ENCODE measurements at regions not wholly inside any gene's neighbourhood (a gene's known extent, or its start where the extent isn't known, plus 50 kb on each side); places are given as distances from the start of the nearest gene placed in this dataset.

DNA sequence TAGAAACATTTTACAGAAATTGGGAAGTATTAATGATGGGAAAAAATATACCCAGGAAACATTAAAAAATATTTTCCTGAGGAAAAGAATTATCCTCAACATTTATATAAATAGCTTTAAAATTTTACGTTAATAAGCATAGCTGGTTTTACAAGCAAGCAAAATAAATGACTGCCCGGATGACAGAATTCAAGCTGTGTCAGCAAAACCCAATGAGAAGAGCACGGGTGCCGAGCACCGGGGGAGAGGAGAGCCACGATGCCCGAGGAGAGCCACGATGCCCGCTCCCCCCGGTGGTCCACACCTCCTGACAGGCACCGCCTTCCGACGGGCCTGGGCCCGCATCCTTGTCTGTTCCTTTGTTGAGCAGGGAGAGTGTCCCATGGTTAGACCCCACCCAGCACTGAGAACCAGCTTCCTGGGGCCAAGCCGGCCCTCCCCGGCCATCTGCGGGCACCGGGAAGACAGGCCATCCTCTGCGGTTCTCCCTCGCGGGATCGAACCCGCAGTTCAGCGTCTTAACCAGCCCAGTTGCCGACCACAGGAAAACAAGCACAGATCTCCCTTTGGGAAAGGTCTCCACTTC is 63.3 kb upstream of the PDE10A start:
- Mint-ChIP-seq H3K4me1 (no peaks in the 10 kb centered on the region), H3K36me3 (no peaks in the 10 kb centered on the region), H3K9me3 (no peaks in the 10 kb centered on the region), H3K27ac (no peak overlapping the region), H3K4me3 (no peak overlapping the region)
- peak; percentile 27 for ATAC-seq
- DNase-seq (ENCODE audit: low spot score in 2 of 2) = no peak

- Mint-ChIP-seq H3K27ac (no peak overlapping the region), H3K36me3 (no peaks in the 10 kb centered on the region), H3K4me1 (no peaks in the 10 kb centered on the region), H3K4me3 (no peak overlapping the region), H3K9me3 (no peaks in the 10 kb centered on the region)
- ATAC-seq (peak; percentile 39), DNase-seq (ENCODE audit: low spot score in 2 of 2) (no peak)
Observed at GRCh38 chr6:165725201-165725600, 62.2 kb upstream of the PDE10A start.

DNA sequence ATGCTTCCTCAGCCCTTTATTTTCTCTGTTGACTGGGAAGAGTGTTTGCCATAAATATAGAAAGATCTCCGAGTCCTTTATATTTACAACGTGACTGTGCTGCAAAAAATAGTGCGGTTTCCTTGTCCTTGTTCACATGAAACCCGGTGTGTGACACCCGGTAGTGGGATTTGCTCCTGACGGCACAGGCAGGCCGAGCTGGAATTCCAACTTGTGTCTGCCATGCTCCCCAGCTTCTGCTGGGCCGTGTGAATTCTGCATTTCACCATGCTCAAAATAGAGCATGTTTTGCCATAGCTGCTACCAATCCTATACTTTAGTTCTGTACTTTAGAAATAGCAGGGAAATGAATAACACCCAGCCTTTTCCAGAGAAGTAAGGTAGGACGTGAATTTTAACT is 60.3 kb upstream of the PDE10A start:
- H3K36me3 Mint-ChIP-seq = no peaks in the 10 kb centered on the region

DNA sequence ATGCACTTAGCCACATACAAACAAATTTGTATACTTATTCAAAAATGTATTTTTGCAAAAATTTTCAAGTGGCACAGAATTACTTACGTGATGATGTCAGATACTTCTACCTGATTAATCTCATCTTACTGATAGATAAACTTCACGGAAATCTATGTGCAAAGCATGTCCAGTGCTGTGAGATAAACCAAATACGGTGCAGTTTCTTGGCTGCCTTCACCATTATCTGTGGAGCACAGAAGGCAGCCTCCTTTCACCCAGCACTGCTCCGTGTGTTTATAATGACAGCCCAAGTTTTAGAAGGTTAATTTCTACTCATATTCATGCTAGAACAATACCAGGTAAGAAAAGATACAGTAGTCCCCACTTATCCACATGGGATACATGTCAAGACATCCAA is 59.0 kb upstream of the PDE10A start:
- H3K4me3 Mint-ChIP-seq = no peak overlapping the region
- no peaks in the 10 kb centered on the region for H3K4me1 Mint-ChIP-seq
- H3K27ac Mint-ChIP-seq = no peak overlapping the region
- no peaks in the 10 kb centered on the region for H3K9me3 Mint-ChIP-seq
- ATAC-seq (no peak), DNase-seq (ENCODE audit: low spot score in 2 of 2) (no peak)
- no peaks in the 10 kb centered on the region for H3K36me3 Mint-ChIP-seq

More for the DNA sequence above, 60.3 kb upstream of the PDE10A start:
- DNase-seq (ENCODE audit: low spot score in 2 of 2) (no peak), ATAC-seq (no peak)
- H3K27ac Mint-ChIP-seq = no peak overlapping the region
- H3K4me1 Mint-ChIP-seq = no peaks in the 10 kb centered on the region
- H3K4me3 Mint-ChIP-seq = no peak overlapping the region
- no peaks in the 10 kb centered on the region for H3K9me3 Mint-ChIP-seq

GRCh38 chr6:165721356-165721755 is 58.3 kb upstream of the PDE10A start:
- Mint-ChIP-seq H3K9me3 (no peaks in the 10 kb centered on the region), H3K4me1 (no peaks in the 10 kb centered on the region), H3K27ac (no peak overlapping the region), H3K36me3 (no peaks in the 10 kb centered on the region), H3K4me3 (no peak overlapping the region)
- ATAC-seq (no peak), DNase-seq (ENCODE audit: low spot score in 2 of 2) (no peak)

GRCh38 chr6:165718491-165718891 is 55.5 kb upstream of the PDE10A start:
- H3K9me3 Mint-ChIP-seq = no peaks in the 10 kb centered on the region
- ATAC-seq (no peak), DNase-seq (ENCODE audit: low spot score in 2 of 2) (no peak)
- no peak overlapping the region for H3K4me3 Mint-ChIP-seq
- H3K4me1 Mint-ChIP-seq = no peaks in the 10 kb centered on the region
- no peak overlapping the region for H3K27ac Mint-ChIP-seq
- H3K36me3 Mint-ChIP-seq = no peaks in the 10 kb centered on the region

DNA sequence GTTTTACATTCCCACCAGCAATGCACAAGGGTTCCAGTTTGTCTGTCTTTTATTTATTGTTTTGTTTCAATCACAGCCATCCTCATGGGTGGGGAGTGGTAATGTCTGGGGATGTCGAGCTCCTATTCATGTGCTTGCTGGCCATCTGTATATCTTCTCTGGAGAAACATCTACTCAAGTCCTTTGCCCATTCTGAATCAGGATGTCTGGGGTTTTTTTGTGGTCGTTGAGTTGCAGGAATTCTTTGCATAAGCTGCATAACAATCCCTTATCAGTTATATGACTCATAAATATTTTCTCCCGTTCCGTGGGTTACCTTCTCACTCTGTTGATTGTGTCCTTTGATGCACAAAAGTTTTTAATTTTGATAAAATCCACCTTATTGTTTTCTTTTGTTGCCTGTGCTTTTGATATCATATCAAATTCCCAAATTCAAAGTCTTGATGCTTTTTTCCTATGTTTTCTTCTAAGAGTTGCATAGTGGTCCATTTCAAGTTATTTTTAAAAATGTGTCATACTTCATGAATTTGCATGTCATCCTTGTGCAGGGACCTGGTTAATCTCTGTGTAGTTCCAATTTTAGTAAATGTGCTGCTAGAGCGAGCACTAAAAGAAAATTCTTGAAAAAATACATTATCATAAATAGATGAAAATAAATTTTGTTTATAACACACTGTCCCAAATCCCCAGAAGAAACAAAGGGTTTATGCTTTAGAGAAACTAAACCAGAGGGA is 54.9 kb upstream of the PDE10A start:
- no peaks in the 10 kb centered on the region for H3K36me3 Mint-ChIP-seq
- H3K4me1 Mint-ChIP-seq = no peaks in the 10 kb centered on the region
- no peak overlapping the region for H3K27ac Mint-ChIP-seq
- H3K4me3 Mint-ChIP-seq = no peak overlapping the region
- no peaks in the 10 kb centered on the region for H3K9me3 Mint-ChIP-seq
- no peak for DNase-seq (ENCODE audit: low spot score in 2 of 2)
- ATAC-seq = no peak

DNA sequence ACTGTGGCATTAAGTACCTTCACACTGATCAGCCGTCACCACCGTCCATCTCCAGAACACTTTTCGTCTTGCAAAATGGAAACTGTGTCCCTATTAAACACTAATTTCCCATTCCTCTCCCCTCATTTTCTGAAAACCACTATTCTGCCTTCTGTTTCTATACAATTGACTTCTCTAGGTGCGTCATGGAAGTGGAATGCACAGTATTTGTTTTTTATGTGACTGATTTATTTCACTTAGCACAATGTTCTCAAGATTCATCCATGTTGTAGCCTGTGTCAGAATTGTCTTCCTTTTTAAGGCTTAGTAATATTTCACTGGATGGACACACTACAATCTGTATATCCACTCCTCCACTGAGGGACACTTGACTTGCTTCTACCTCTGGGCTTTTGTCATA is 53.8 kb upstream of the PDE10A start:
- Mint-ChIP-seq H3K36me3 (no peaks in the 10 kb centered on the region), H3K9me3 (no peaks in the 10 kb centered on the region), H3K27ac (no peak overlapping the region), H3K4me3 (no peak overlapping the region), H3K4me1 (no peaks in the 10 kb centered on the region)
- no peak for ATAC-seq
- no peak for DNase-seq (ENCODE audit: low spot score in 2 of 2)

DNA sequence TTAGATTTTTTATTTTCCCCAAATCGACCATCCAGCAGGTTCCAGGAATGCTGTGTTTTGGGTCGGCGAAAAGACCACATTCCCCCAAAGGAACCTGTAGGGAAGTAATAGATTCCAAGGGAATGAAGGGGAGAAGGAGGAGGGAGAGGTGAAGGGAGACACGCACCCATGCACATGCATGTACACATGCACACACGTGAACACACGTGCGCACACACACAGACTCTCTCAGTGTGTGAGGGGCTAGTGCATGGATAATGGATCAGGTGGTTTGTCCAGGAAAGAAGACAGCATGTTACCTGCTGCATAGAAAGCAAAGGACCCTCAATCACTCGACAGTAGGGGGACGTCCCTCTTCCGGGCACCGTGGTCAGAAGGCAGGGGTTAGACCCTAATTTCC is 52.4 kb upstream of the PDE10A start:
- Mint-ChIP-seq H3K9me3 (no peaks in the 10 kb centered on the region), H3K4me1 (no peaks in the 10 kb centered on the region), H3K4me3 (no peak overlapping the region), H3K36me3 (no peaks in the 10 kb centered on the region), H3K27ac (no peak overlapping the region)
- DNase-seq (ENCODE audit: low spot score in 2 of 2) (no peak), ATAC-seq (no peak)

DNA sequence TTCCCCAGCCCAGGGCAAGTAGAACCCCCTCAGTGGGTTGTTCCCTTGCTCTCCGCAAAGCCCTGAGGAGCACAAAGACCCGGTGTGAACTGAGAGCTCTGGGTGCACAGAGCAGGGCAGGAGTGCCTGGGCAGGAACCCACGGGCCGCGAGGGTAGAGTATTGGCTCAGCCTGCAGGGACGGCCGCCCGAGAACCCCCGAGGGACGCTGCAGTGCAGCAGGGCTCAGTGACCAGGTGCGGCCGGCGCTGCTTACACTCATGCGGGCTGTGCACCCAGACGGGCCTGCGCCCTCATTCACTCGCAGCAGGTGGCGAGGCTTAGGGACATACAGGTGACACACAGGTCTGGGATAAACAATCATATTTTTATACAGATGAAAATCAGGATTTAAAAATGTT is 51.9 kb upstream of the PDE10A start:
- Mint-ChIP-seq H3K9me3 (peaks cover 2% of the 10 kb centered on the region), H3K4me3 (no peak overlapping the region), H3K4me1 (no peaks in the 10 kb centered on the region), H3K36me3 (no peaks in the 10 kb centered on the region), H3K27ac (no peak overlapping the region)
- DNase-seq (ENCODE audit: low spot score in 2 of 2) (no peak), ATAC-seq (no peak)

DNA sequence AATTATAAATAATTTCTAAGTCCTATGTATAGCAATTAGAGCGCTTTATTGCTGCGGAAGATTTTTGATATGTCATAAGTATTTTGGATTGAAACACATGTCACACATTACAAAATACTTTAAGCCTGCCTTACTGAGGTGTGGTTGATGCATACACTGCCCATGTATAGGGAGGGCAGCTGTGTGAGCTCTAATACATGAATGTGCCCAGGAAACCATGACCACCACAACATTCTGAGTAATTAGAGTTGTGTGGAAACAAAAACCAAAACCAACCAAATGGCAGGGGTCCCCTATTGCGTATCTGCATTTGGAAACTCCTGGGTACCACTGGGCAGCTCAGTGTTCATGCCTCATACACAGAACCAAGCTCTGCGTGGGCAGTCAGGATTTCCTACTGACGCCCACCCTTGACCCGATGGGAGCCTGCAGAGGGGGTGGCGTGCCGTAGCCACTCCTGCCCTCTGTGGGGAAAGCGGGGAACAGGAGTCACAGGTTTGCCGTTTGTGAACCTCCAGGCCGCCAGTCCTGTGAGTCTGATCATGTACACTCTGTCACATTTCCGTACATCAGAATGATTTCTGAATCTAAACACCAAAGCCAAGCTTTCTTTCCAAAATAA is 50.9 kb upstream of the PDE10A start:
- Mint-ChIP-seq H3K4me3 (no peak overlapping the region), H3K9me3 (peaks cover 6% of the 10 kb centered on the region), H3K36me3 (no peaks in the 10 kb centered on the region), H3K27ac (no peak overlapping the region), H3K4me1 (no peaks in the 10 kb centered on the region)
- DNase-seq (ENCODE audit: low spot score in 2 of 2) (no peak), ATAC-seq (no peak)

Data from stimulated activated effector memory CD8-positive, alpha-beta T cell treated with anti-CD3 and anti-CD28 coated beads, Interleukin-12 subunit alpha, Interleukin-12 subunit beta, amount 100 ng/mL, for 72 hours (primary cell).